ENCODE measurements at regions not wholly inside any gene's neighbourhood (a gene's known extent, or its start where the extent isn't known, plus 50 kb on each side); places are given as distances from the start of the nearest gene placed in this dataset.

- TF ChIP-seq ZFX (IDR thresholded peaks at IDR 0.05; ENCODE audit: borderline replicate concordance), result no peak
- TF ChIP-seq, protein P1, sequence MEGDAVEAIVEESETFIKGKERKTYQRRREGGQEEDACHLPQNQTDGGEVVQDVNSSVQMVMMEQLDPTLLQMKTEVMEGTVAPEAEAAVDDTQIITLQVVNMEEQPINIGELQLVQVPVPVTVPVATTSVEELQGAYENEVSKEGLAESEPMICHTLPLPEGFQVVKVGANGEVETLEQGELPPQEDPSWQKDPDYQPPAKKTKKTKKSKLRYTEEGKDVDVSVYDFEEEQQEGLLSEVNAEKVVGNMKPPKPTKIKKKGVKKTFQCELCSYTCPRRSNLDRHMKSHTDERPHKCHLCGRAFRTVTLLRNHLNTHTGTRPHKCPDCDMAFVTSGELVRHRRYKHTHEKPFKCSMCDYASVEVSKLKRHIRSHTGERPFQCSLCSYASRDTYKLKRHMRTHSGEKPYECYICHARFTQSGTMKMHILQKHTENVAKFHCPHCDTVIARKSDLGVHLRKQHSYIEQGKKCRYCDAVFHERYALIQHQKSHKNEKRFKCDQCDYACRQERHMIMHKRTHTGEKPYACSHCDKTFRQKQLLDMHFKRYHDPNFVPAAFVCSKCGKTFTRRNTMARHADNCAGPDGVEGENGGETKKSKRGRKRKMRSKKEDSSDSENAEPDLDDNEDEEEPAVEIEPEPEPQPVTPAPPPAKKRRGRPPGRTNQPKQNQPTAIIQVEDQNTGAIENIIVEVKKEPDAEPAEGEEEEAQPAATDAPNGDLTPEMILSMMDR (IDR thresholded peaks at IDR 0.05), result no peak
- H3K27ac ChIP-seq, result no peak overlapping the region
These were observed 356.9 kb upstream of the TSHZ3 start for GRCh38 chr19:31706131-31706530.

- no peak overlapping the region for H3K27ac ChIP-seq
- TF ChIP-seq, protein P1 (IDR thresholded peaks at IDR 0.05), result no peak
- TF ChIP-seq ZFX (IDR thresholded peaks at IDR 0.05; ENCODE audit: borderline replicate concordance), result no peak
These were observed 357.7 kb upstream of the TSHZ3 start for GRCh38 chr19:31706691-31707620.

- no peak overlapping the region for H3K27ac ChIP-seq
- no peak for TF ChIP-seq ZFX (IDR thresholded peaks at IDR 0.05; ENCODE audit: borderline replicate concordance)
- TF ChIP-seq, protein P1 (IDR thresholded peaks at IDR 0.05), result no peak
These were observed 359.3 kb upstream of the TSHZ3 start for GRCh38 chr19:31708520-31708919.

GRCh38 chr19:31709476-31709875 is 360.2 kb upstream of the TSHZ3 start:
- TF ChIP-seq, protein P1 (IDR thresholded peaks at IDR 0.05), result no peak
- TF ChIP-seq ZFX (IDR thresholded peaks at IDR 0.05; ENCODE audit: borderline replicate concordance), result no peak
- no peak overlapping the region for H3K27ac ChIP-seq

DNA sequence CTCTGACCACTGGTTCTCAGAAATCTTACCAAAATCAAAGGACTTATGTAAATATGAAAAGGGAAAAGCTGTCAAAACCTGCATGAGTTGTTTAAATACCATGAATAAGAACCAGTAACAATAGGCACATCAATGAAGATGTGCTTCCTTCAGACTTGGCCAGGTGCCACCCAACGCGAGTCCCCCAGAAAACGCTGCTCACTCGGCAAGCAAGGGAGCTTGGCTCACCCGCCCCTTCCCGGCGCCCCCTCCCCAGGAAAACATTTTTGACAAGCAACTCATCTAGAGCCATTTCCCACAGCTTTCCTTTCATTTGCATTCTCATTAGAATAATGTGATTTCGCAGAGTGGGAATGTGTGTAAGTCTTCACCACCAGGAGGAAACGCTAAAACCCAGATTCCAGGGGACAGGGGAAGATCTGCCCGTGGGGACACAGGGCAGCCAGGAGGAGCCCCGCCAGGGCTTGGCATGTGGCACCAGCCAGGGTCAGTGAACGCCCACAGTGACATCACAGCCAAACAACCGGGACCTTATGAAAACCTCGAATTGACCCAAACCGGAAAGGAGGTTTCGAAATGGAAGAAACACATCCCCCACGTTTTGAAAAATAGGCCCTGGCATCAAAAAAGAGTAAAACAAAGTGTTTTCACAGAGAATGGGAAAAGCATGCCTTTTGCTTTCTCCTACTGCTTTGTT is 366.2 kb upstream of the TSHZ3 start:
- H3K27ac ChIP-seq, result no peak overlapping the region
- TF ChIP-seq, protein P1 (IDR thresholded peaks at IDR 0.05), result no peak
- TF ChIP-seq ZFX (IDR thresholded peaks at IDR 0.05; ENCODE audit: borderline replicate concordance), result no peak

DNA sequence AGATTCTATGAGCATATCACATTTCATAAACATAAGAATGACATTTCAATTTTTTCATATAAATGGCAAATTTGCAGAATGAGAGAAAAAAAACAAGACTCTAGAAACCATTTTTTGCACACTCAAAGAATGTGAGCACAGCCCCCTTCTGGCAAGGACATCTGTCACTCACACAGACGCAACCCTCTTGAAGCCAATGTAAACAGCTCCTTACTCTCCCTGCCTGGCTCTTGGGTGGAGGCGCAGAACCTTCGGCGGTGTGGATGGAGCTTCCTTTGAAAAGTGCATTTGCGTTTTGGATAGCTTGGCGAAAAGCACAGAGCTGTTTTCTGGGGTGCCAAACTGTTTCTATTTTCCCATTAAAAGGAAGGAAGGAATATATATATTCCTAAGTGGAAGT is 367.6 kb upstream of the TSHZ3 start:
- H3K27ac ChIP-seq, result no peak overlapping the region
- TF ChIP-seq, protein P1 (IDR thresholded peaks at IDR 0.05), result no peak
- no peak for TF ChIP-seq ZFX (IDR thresholded peaks at IDR 0.05; ENCODE audit: borderline replicate concordance)
